HepG2 (cell line): ENCODE measurements at regions not wholly inside any gene's neighbourhood (a gene's known extent, or its start where the extent isn't known, plus 50 kb on each side); places are given as distances from the start of the nearest gene placed in this dataset.

Experiments
- CCAR2 ChIP-seq: fragments of 200-400 bp; formaldehyde crosslinking; optimal IDR thresholded peaks from 2 replicates; pipeline ENCODE3; 2018; ENCODE audit warnings: low read depth, mild to moderate bottlenecking, low read length, moderate library complexity
- MYC ChIP-seq: sonication (generic); formaldehyde crosslinking; IDR thresholded peaks from 2 replicates; pipeline ENCODE4 v1.9.0; 2021; ENCODE audit warnings: missing genetic modification reagents, borderline replicate concordance
- PHB2 ChIP-seq: fragments of 450-650 bp; IDR thresholded peaks from 2 replicates; pipeline ENCODE4 v1.6.1; 2018; ENCODE audit not compliant: partially characterized antibody
- POLR2A ChIP-seq, 2 experiments: IDR thresholded peaks; 2 replicates each; pipeline ENCODE4 v1.6.1; 2011; ENCODE audit warnings: low read depth in 2 of 2, low read length in 2 of 2, mild to moderate bottlenecking in 1 of 2, moderate library complexity in 1 of 2; ENCODE audit not compliant: insufficient read depth in 1 of 2
- SIN3A ChIP-seq: IDR thresholded peaks from 2 replicates; pipeline ENCODE4 v1.6.1; 2011; ENCODE audit warnings: low read depth, mild to moderate bottlenecking, control low read depth, low read length, borderline replicate concordance
- ZNF567 ChIP-seq: sonication (generic); formaldehyde crosslinking; IDR thresholded peaks from 2 replicates; pipeline ENCODE4 v1.8.1; 2023; ENCODE audit warnings: mild to moderate bottlenecking, missing genetic modification reagents, borderline replicate concordance
- TF ChIP-seq, protein P1 (sequence below): sonication (generic); formaldehyde crosslinking; IDR thresholded peaks from 2 replicates; pipeline ENCODE4 v1.5.0; 2020; ENCODE audit warnings: mild to moderate bottlenecking, missing genetic modification reagents, moderate library complexity

DNA sequence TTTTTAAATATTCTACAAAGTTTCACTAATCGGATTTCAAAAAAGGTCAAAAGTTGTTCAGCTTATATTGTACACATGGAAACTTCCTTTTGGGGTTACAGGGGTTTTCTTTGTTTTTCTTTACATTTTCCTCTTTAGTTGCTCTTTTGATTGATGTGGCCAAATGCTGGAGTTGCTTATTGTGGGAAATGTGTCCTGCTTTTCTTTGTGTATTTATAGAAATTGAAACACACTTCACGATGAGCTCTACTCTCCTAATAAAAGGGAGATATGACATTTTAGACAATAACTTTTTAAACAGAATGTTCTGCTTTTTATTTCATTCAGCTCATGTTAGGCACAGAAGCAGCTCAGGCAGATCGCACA is 50.7 kb upstream of the SPRY1 start:
- TF ChIP-seq, protein P1, sequence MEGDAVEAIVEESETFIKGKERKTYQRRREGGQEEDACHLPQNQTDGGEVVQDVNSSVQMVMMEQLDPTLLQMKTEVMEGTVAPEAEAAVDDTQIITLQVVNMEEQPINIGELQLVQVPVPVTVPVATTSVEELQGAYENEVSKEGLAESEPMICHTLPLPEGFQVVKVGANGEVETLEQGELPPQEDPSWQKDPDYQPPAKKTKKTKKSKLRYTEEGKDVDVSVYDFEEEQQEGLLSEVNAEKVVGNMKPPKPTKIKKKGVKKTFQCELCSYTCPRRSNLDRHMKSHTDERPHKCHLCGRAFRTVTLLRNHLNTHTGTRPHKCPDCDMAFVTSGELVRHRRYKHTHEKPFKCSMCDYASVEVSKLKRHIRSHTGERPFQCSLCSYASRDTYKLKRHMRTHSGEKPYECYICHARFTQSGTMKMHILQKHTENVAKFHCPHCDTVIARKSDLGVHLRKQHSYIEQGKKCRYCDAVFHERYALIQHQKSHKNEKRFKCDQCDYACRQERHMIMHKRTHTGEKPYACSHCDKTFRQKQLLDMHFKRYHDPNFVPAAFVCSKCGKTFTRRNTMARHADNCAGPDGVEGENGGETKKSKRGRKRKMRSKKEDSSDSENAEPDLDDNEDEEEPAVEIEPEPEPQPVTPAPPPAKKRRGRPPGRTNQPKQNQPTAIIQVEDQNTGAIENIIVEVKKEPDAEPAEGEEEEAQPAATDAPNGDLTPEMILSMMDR (CRISPR knock-in tag), result no peak
- TF ChIP-seq ZNF567 (CRISPR knock-in tag), result no peak
- no peak for TF ChIP-seq CCAR2
- TF ChIP-seq PHB2, result no peak
- no peak for TF ChIP-seq MYC (CRISPR knock-in tag)
- no peak for TF ChIP-seq POLR2A (IDR thresholded peaks at IDR 0.05; ENCODE audit: insufficient read depth in 1 of 2, low read depth in 2 of 2, low read length in 2 of 2)
- TF ChIP-seq SIN3A, result no peak
